HG03095 (cell line): ENCODE measurements at regions not wholly inside any gene's neighbourhood (a gene's known extent, or its start where the extent isn't known, plus 50 kb on each side); places are given as distances from the start of the nearest gene placed in this dataset.

ENCODE experiments used
- ATAC-seq: cut with Tn5 transposase; IDR thresholded peaks from one replicate; pipeline ENCODE4 v1.9.1; 2021; ENCODE audit warnings: moderate library complexity; ENCODE audit not compliant: unreplicated experiment

DNA sequence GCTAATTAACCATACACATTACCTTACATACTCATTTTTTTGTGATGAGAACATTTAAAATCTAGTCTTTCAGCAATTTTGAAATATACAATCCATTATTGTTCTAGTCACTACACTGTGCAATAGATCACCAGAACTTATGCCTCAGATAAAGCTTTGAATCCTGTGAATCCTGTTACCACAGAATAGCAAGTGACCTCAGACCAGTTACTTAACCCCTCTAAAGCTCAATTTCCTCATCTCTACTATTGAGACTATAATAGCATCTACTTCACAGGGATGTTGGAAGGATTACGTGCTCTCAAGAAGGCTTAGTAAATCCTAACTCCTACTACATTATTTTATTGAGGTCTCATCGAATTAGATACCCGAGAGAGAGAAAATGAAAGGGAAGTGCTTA, 60.2 kb upstream of the PIP5K1B start:
- ATAC-seq = no peak

DNA sequence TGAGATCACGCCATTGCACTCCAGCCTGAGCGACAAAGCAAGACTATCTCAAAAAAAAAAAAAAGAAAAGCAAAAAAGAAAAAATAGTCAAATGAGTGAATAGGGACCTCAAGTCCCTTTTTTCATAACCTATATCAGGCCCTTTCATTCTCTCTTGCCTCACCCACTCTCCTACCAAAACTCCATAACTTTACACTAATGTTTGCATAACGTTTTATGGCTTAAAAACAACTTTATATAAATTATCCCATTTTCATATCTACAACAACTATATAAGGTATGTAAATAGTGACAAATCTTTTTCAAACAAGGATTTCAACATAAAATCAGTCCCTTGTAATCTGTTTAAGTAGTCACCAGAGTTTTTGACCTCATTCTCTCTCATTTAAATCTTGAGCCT, 56.9 kb upstream of the PIP5K1B start:
- no peak for ATAC-seq

DNA sequence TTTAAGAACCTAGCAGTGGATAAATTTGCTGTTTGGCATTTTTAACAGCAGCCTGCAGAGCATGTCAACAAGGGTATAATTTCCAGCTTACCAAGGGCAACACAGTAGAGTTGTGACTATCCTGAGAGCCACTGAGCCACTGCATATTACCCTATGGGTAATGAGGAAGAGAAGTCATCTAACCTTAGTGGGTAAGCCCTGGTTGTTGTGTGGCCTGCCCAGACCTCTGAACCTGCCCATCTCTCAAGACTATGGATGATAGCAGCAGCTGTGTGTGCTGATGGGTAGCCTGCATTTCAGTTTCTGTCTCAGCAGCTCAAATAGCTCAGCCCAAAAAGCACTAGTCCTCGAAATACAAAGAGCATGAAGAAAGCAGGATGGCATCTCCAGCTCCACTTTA, 56.1 kb upstream of the PIP5K1B start:
- no peak for ATAC-seq

DNA sequence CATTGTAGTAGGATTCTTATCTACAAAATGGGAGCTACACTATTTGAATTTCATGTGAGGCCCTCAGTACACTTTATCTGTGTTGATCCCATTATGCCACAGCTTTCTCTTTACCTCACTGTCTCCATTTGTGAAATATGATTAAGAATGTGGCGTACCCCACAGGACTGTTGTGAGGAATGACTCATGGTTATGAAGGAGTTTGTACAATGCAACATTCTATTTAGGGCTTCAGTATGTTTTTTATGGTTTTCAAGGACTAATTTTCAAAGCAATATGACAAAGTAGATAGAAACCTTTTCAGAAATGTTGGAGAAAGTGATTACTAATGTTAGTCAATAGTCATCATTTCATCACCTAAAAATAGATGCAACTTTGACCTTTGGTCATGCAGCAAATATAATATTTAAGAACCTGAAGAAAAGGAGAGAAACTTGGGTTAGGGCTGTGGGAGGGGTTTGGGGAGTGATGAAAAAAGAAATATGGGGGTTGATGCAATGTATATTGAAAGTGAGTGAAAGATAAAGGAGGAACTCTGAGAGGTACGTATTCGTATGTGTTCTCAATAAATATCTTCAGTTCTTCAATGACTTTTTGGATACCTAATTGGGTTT, 53.7 kb upstream of the PIP5K1B start:
- ATAC-seq = no peak

DNA sequence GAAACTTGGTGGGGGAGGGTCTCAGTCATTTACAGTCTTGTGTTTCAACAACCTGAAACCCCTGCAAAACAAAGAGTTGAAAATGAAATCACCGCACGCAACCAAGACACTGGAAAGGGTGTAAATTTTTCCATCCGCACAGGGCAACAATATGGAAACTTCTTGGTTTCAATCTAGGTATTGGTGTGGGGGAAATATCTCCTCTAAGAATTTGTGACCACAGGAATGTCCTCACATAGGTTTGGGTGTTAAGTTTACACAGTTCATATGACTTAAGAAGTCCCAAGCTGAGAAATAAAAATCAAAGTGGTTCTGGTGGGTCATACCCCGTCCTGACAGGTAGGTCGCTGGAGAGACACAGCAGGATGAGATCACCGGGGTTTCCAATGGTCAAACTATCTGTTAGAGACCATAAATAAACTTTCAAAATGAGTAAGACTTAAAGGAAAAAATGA, 51.9 kb upstream of the PIP5K1B start:
- ATAC-seq = peak; percentile 82

DNA sequence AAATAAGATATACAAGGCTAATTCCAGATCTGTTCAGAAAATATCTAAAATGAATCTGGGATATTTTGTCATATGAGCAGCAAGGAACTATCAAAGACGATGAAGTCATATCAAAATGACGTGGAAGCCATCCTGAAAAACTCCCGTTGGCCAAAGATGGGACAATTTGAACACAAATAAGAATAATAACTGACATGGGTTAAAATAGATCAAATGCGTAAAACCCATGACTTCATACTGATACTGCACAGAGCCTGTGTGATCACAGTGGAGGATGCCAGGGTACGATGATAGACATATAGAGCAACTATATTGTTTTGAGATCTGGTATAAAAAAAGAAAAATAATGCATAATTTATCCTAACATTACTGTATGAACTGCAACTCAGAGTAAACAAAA, 51.0 kb upstream of the PIP5K1B start:
- no peak for ATAC-seq
